ENCODE measurements at regions not wholly inside any gene's neighbourhood (a gene's known extent, or its start where the extent isn't known, plus 50 kb on each side); places are given as distances from the start of the nearest gene placed in this dataset.

DNA sequence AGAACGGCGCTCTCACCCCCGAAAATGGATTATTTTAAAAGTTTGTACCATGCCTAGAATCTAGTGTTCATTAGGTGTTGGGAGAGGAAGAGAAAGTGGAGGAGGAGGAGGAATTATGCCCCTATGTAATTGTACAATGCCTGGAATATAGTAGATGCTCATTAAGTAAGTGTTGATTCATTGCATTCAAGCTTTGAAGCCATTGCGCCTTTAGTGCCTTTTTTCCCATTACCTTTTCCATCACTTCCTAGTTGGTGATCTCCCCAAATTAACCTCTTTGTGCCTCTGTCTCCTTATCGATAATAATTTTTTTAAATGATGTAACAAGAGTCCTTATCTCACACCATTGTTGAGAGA is 220.7 kb upstream of the PRICKLE2 start:
- no peak for DNase-seq (ENCODE audit: low read depth)
- no peak for TF ChIP-seq CTCF (IDR thresholded peaks at IDR 0.05; ENCODE audit: low read length, missing control alignments)
- no peak overlapping the region for H3K4me3 ChIP-seq (replicated peaks; ENCODE audit: low read depth, low read length)

DNA sequence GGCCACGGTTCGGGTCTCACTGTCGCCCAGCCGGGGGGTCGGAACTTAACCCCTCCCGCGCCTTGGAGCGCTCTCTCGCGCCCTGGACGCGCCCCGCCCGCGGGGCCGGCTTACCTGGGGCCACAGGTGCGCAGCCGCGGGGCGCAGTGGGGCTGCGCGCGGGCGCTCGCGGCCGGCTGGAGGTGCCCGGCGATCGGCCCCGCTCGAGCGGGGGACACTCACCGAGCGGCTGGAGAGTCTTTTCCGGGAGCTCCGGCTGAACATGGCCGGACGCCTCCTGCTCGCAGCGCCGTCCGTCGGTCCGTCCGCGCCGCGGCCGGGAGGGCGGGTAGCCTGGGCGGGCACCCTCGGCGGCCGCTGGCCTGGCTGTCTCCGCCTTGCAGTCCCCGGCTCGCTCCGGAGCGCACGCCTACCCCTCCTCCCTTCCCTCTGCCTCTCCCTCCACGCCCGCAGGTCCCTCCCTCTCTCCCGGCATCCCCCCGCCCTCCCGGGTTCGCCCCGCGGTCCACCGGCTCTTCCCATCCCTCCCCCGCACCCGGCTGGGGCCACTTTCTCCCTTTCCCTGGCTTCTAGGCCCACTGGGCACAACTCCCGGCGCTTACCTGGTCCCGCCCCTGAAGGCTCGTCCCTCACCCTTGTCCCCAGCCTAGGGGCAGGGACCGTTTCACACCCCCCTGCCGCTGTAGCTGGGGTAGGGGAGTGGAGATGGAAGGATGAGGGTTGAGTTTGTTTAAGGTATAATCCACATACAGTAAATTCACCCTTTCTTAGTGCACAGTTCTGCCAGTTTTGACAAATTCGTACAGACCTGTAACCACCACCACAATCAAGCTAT is 220.1 kb upstream of the PRICKLE2 start:
- H3K4me3 ChIP-seq (replicated peaks; ENCODE audit: low read depth, low read length): peak overlapping the region; percentile 58
- no peak for TF ChIP-seq CTCF (IDR thresholded peaks at IDR 0.05; ENCODE audit: low read length, missing control alignments)
- DNase-seq (ENCODE audit: low read depth): peak; percentile 36

GRCh38 chr3:64444490-64445108 is 219.3 kb upstream of the PRICKLE2 start:
- H3K4me3 ChIP-seq (replicated peaks; ENCODE audit: low read depth, low read length): peak overlapping the region; percentile 58

DNA sequence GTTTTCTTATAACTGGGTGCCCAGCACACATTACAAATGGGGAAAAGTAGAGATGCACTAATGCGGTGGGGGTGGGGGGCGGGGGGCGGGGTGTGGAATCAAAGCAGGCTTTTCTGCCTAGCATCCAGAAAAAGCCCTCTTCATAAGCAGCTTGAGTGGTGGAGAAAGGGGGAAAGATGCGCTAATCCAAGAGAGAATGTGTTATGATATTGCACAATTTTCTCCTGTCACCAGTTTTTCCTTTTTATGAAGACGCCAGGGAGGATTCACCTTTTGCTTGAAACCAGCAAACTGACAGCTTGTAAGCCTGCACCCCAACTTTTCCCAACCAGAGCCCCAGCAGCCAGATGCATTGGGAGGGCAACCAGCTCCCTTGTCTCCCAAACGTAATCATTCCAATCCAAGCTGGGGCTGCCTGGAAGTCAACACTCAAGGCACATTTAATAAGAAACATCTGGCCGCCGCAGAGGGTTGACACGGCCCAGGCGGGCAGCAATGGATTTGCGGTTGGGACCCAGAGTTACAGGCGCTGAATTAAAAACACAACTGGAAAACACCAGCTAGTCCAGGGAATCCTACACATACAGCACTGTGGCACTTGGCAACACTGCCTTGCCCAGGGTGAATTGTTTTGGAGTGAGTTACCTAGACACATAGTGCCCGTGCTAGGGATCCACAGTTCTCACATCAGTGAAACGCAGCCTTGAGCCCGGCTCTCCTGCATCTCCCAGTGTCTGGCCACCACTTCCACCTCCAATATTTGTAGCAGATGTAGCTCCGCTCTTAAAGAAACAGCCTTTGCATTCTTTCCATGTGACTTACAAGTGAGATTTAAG is 218.5 kb upstream of the PRICKLE2 start:
- no peak for TF ChIP-seq CTCF (IDR thresholded peaks at IDR 0.05; ENCODE audit: low read length, missing control alignments)
- H3K4me3 ChIP-seq (replicated peaks; ENCODE audit: low read depth, low read length): peak overlapping the region; percentile 58

More at GRCh38 chr3:64444490-64445108, 219.3 kb upstream of the PRICKLE2 start:
- no peak for DNase-seq (ENCODE audit: low read depth)
- no peak for TF ChIP-seq CTCF (IDR thresholded peaks at IDR 0.05; ENCODE audit: low read length, missing control alignments)

GRCh38 chr3:64441861-64442260 is 216.6 kb upstream of the PRICKLE2 start:
- DNase-seq (ENCODE audit: low read depth): no peak
- H3K4me3 ChIP-seq (replicated peaks; ENCODE audit: low read depth, low read length): no peak overlapping the region
- TF ChIP-seq CTCF (IDR thresholded peaks at IDR 0.05; ENCODE audit: low read length, missing control alignments): no peak

More for the DNA sequence above, 218.5 kb upstream of the PRICKLE2 start:
- DNase-seq (ENCODE audit: low read depth): peak; percentile 60

- DNase-seq (ENCODE audit: low read depth): peak; percentile 90
- no peak for TF ChIP-seq CTCF (IDR thresholded peaks at IDR 0.05; ENCODE audit: low read length, missing control alignments)
- no peak overlapping the region for H3K4me3 ChIP-seq (replicated peaks; ENCODE audit: low read depth, low read length)
These were observed 215.2 kb upstream of the PRICKLE2 start for GRCh38 chr3:64440498-64440897.
